IMR-90 (cell line): ENCODE measurements at regions not wholly inside any gene's neighbourhood (a gene's known extent, or its start where the extent isn't known, plus 50 kb on each side); places are given as distances from the start of the nearest gene placed in this dataset.

Source experiments
- ATAC-seq: fragments of 200-7000 bp; cut with Tn5 transposase; 2 replicates; pipeline ENCODE4 v1.9.1; 2020; ENCODE audit warnings: low read depth, mild to moderate bottlenecking, moderate library complexity
- BruUV-seq: library from RNA; stranded (reverse); fragments of 400-500 nt; replicated peaks from 2 replicates; lab custom pipeline; 2021; lab: Mats Ljungman, UMichigan
- CTCF ChIA-PET: fragments of 300-600 bp; formaldehyde crosslinking; extraction: SDS; loops from one replicate; lab custom pipeline; 2021; ENCODE audit warnings: antibody characterized with exemption; lab: Yijun Ruan, JAX
- POLR2A ChIA-PET: fragments of 300-600 bp; sonication (Branson Sonifier 250); formaldehyde crosslinking; loops from one replicate; lab custom pipeline; 2022; ENCODE audit warnings: antibody characterized with exemption; ENCODE audit not compliant: unreplicated experiment; lab: Charles Lee
- DNase-seq: peaks from one replicate; pipeline ENCODE4 v3.0.0; 2013
- H2AFZ ChIP-seq: replicated peaks from 2 replicates; pipeline ENCODE3; 2013; ENCODE audit warnings: low read length, mild to moderate bottlenecking; ENCODE audit not compliant: poor library complexity
- H2AK5ac ChIP-seq: 2 replicates; pipeline ENCODE4 v1.6.1; 2013; ENCODE audit warnings: low read depth, low read length, inconsistent platforms
- H2AK9ac ChIP-seq: replicated peaks from 2 replicates; pipeline ENCODE3; 2013; ENCODE audit warnings: mild to moderate bottlenecking, low read depth, low read length, moderate library complexity; ENCODE audit not compliant: poor library complexity
- H2BK120ac ChIP-seq: 2 replicates; pipeline ENCODE4 v1.6.1; 2013; ENCODE audit warnings: low read depth, low read length, inconsistent platforms
- H2BK15ac ChIP-seq: 3 replicates; pipeline ENCODE4 v1.6.1; 2013; ENCODE audit warnings: low read depth, low read length, inconsistent platforms
- H2BK20ac ChIP-seq: 2 replicates; pipeline ENCODE4 v1.6.1; 2013; ENCODE audit warnings: low read depth, mild to moderate bottlenecking, inconsistent platforms, low read length, moderate library complexity
- H2BK5ac ChIP-seq: 2 replicates; pipeline ENCODE4 v1.6.1; 2013; ENCODE audit warnings: mild to moderate bottlenecking, low read depth, low read length, inconsistent platforms; ENCODE audit not compliant: poor library complexity, severe bottlenecking
- H3K14ac ChIP-seq: replicated peaks from 2 replicates; pipeline ENCODE4 v1.6.1; 2013; ENCODE audit warnings: low read depth, low read length, inconsistent platforms
- H3K18ac ChIP-seq: 2 replicates; pipeline ENCODE4 v1.6.1; 2013; ENCODE audit warnings: low read depth, low read length, control low read depth
- H3K23ac ChIP-seq: 2 replicates; pipeline ENCODE4 v1.6.1; 2013; ENCODE audit warnings: low read depth, low read length, inconsistent platforms
- H3K27ac ChIP-seq: 2 replicates; pipeline ENCODE4 v1.5.1; 2013; ENCODE audit warnings: mild to moderate bottlenecking, control low read depth, low read length; ENCODE audit not compliant: insufficient read depth
- H3K27me3 ChIP-seq: 2 replicates; pipeline ENCODE4 v1.6.1; 2013; ENCODE audit warnings: low read length; ENCODE audit not compliant: control insufficient read depth, insufficient read depth
- H3K36me3 ChIP-seq: 2 replicates; pipeline ENCODE4 v1.6.1; 2013; ENCODE audit warnings: low read length, mixed read lengths; ENCODE audit not compliant: control insufficient read depth, insufficient read depth
- H3K4ac ChIP-seq: 2 replicates; pipeline ENCODE4 v1.6.1; 2013; ENCODE audit warnings: low read depth, low read length, inconsistent platforms
- H3K4me1 ChIP-seq: 2 replicates; pipeline ENCODE4 v1.6.1; 2013; ENCODE audit warnings: low read length, mixed read lengths; ENCODE audit not compliant: control insufficient read depth, insufficient read depth
- H3K4me2 ChIP-seq: 2 replicates; pipeline ENCODE4 v1.6.1; 2013; ENCODE audit warnings: low read depth, mild to moderate bottlenecking, control low read depth, low read length, moderate library complexity
- H3K4me3 ChIP-seq: 2 replicates; pipeline ENCODE4 v1.5.1; 2013; ENCODE audit warnings: low read depth, mild to moderate bottlenecking, control low read depth, low read length, moderate library complexity; ENCODE audit not compliant: insufficient read depth
- H3K56ac ChIP-seq: 2 replicates; pipeline ENCODE4 v1.6.1; 2013; ENCODE audit warnings: low read length, inconsistent platforms; ENCODE audit not compliant: insufficient read depth; ENCODE audit errors: extremely low read depth
- H3K79me1 ChIP-seq, 2 experiments: 2 replicates each; pipeline ENCODE4 v1.6.1; 2013; ENCODE audit warnings: low read length in 2 of 2, inconsistent platforms in 1 of 2, low read depth in 1 of 2
- H3K9ac ChIP-seq: 2 replicates; pipeline ENCODE4 v1.6.1; 2013; ENCODE audit warnings: low read depth, low read length, control low read depth
- H3K9me1 ChIP-seq: 2 replicates; pipeline ENCODE4 v1.6.1; 2013; ENCODE audit warnings: low read length, inconsistent platforms; ENCODE audit not compliant: insufficient read depth
- H3K9me3 ChIP-seq: 2 replicates; pipeline ENCODE4 v1.6.1; 2013; ENCODE audit warnings: low read length; ENCODE audit not compliant: control insufficient read depth, insufficient read depth
- H4K20me1 ChIP-seq: 2 replicates; pipeline ENCODE4 v1.6.1; 2013; ENCODE audit warnings: low read length, inconsistent platforms; ENCODE audit not compliant: insufficient read depth
- H4K5ac ChIP-seq: 2 replicates; pipeline ENCODE4 v1.6.1; 2013; ENCODE audit warnings: mild to moderate bottlenecking, low read depth, low read length, control low read depth
- H4K8ac ChIP-seq, 2 experiments: 2 replicates each; pipeline ENCODE4 v1.6.1; 2013; ENCODE audit warnings: low read depth in 2 of 2, low read length in 2 of 2, control low read depth in 1 of 2, inconsistent platforms in 1 of 2
- H4K91ac ChIP-seq: 2 replicates; pipeline ENCODE4 v1.6.1; 2013; ENCODE audit warnings: low read depth, low read length, inconsistent platforms; ENCODE audit not compliant: insufficient read depth
- CEBPB ChIP-seq: IDR thresholded peaks from 2 replicates; pipeline ENCODE4 v1.6.1; 2012; ENCODE audit warnings: low read depth, low read length, improper control_type of control experiment
- CTCF ChIP-seq: conservative IDR thresholded peaks from 2 replicates; pipeline ENCODE4 v1.5.1; 2012; ENCODE audit warnings: mild to moderate bottlenecking, low read depth, low read length, improper control_type of control experiment
- ELK1 ChIP-seq: fragments of 150-350 bp; IDR thresholded peaks from 2 replicates; pipeline ENCODE4 v1.6.1; 2016; ENCODE audit warnings: low read depth, mild to moderate bottlenecking, low read length, moderate library complexity, borderline replicate concordance
- FOS ChIP-seq: fragments of 150-350 bp; IDR thresholded peaks from 2 replicates; pipeline ENCODE4 v1.6.1; 2016; ENCODE audit warnings: low read depth, low read length
- POLR2A ChIP-seq: IDR thresholded peaks from 2 replicates; pipeline ENCODE4 v1.6.1; 2012; ENCODE audit warnings: mild to moderate bottlenecking, low read depth, low read length
- RAD21 ChIP-seq: IDR thresholded peaks from 2 replicates; pipeline ENCODE4 v1.6.1; 2012; ENCODE audit warnings: low read length, improper control_type of control experiment
- RCOR1 ChIP-seq: IDR thresholded peaks from 2 replicates; pipeline ENCODE4 v1.6.1; 2012; ENCODE audit warnings: mild to moderate bottlenecking, low read length, improper control_type of control experiment; ENCODE audit not compliant: insufficient replicate concordance
- WGBS, 2 experiments: methylation state at CpG; one replicate each; pipeline versions ENCODE4 v1.1.5 to v1.1.7; 2013; ENCODE audit warnings: missing lambda C conversion rate in 2 of 2; ENCODE audit not compliant: insufficient read length in 1 of 2; ENCODE audit errors: extremely low coverage in 2 of 2; 5-methylcytosine and 5-hydroxymethylcytosine counted together
- dilution Hi-C: fragments of 300-500 bp; cut with HindIII; formaldehyde crosslinking; loops from one replicate; pipeline ENCODE4 v1.14.3; 2018; ENCODE audit warnings: low sequenced_read_pairs; ENCODE audit not compliant: unreplicated experiment
- in situ Hi-C: fragments of 300-500 bp; cut with MboI; formaldehyde crosslinking; loops from 3 replicates; pipeline ENCODE4 v1.14.3; 2019; ENCODE audit warnings: low sequenced_read_pairs, inconsistent platforms, mixed read lengths
- intact Hi-C: fragments of 100-400 bp; cut with micrococcal nuclease; formaldehyde crosslinking; loops from 2 replicates; pipeline ENCODE4 v1.10.0; 2022
- TF ChIP-seq, protein P1 (sequence below): fragments of 150-350 bp; IDR thresholded peaks from 2 replicates; pipeline ENCODE4 v1.6.1; 2017; ENCODE audit warnings: mild to moderate bottlenecking, antibody characterized with exemption, low read length, low read depth

DNA sequence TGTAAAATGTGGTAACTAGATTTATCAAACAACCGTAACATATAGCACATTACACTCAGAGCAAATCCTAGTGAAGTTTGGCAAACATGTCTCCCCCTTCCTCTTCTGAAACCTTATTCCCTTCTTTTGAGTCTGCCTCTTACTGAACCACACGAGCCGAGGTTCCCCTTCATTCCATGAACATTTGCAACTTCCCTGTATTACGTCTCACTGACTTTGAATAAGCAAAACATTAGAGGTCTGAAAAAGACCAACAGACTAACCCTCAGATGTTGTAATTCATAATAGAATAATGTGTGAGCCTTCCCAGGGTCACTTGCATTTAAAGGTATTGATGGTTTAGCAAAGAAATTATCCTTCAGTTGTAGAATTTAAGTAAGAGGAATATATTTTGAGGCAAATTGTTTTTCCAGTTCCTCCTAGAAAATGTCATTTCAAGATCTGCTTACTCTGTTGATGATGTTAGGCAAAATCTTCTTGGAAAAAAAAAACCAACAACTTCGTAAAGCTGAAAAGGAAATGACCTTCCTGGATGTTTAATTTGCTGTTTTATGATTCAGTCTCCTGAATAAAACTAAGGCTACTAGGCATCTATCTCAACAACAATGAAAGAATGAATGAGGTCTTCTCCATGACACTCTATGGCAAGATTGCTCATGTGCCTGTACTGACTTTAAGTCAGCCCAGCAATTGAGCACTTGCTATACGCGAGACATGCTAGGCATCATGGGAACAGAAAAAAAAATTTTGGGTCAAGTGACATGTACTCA lies 296.9 kb upstream of the NECTIN3 start (continued):
- no peak for TF ChIP-seq CTCF

DNA sequence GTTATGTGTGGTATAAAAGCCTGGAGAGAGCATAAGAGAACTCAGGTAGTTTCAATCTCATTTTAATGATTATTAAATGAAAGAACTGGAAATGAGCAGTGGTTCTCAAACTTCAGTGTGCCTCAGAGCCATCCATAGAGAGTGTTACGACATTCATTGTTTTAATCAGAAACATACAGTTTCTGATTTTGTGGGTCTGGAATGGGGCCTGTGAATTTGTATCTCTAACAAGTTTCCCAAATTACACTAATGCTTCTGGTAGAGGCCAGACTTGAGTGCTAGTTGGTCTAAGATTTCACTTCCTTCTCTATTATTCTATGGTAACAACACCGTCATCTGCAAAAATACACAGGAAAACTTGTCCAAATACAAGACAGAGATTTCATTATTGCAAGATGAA lies 292.0 kb upstream of the NECTIN3 start:
- no peaks in the 10 kb centered on the region for H3K36me3 ChIP-seq
- H3K18ac ChIP-seq = no peak overlapping the region
- DNase-seq (no peak), ATAC-seq (no peak)
- H3K9me3 ChIP-seq = no peaks in the 10 kb centered on the region
- H3K4ac ChIP-seq = no peak overlapping the region
- no peak overlapping the region for H3K14ac ChIP-seq
- ChIA-PET POLR2A (no interaction called here), CTCF (no interaction called here)
- H4K5ac ChIP-seq = no peak overlapping the region
- H3K27me3 ChIP-seq = no peaks in the 10 kb centered on the region
- no peak overlapping the region for H2BK15ac ChIP-seq
- no peak overlapping the region for H2BK5ac ChIP-seq
- H2BK20ac ChIP-seq = no peak overlapping the region
- no peak overlapping the region for H2BK120ac ChIP-seq
- no peaks in the 10 kb centered on the region for H3K79me1 ChIP-seq
- no peak overlapping the region for H2AK5ac ChIP-seq
- H3K4me3 ChIP-seq = no peak overlapping the region
- H3K56ac ChIP-seq = no peak overlapping the region; the same call in 1 of the 2 replicates
- peaks cover 4% of the 10 kb centered on the region; the same call in 1 of the 2 replicates for H3K4me1 ChIP-seq
- H4K20me1 ChIP-seq = no peaks in the 10 kb centered on the region
- intact Hi-C loops = loop anchor here (10.0 kb wide), 1 partner anchor 355 kb away; no protein-coding TSS in a partner anchor
- no peak overlapping the region for H2AK9ac ChIP-seq
- TF ChIP-seq FOS (no peak), RAD21 (no peak), CTCF (no peak), POLR2A (no peak), CEBPB (no peak), RCOR1 (no peak), ELK1 (no peak)
- TF ChIP-seq, protein P1, sequence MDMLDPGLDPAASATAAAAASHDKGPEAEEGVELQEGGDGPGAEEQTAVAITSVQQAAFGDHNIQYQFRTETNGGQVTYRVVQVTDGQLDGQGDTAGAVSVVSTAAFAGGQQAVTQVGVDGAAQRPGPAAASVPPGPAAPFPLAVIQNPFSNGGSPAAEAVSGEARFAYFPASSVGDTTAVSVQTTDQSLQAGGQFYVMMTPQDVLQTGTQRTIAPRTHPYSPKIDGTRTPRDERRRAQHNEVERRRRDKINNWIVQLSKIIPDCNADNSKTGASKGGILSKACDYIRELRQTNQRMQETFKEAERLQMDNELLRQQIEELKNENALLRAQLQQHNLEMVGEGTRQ = no peak
- H3K4me2 ChIP-seq = no peak overlapping the region
- WGBS, 2 experiments = no CpG with 5 or more reads among the region's 2 CpGs
- no peak overlapping the region for H4K8ac ChIP-seq
- no peak overlapping the region for H3K27ac ChIP-seq
- H3K23ac ChIP-seq = no peak overlapping the region
- dilution Hi-C loops = no loop called here
- no peak overlapping the region for H2AFZ ChIP-seq
- no TSS peak for BruUV-seq
- no peak overlapping the region for H3K9ac ChIP-seq
- no peaks in the 10 kb centered on the region for H3K9me1 ChIP-seq
- H4K91ac ChIP-seq = no peak overlapping the region
- in situ Hi-C loops = no loop called here
